Mesothelial cell of epicardium (in vitro differentiated cells): ENCODE measurements at regions not wholly inside any gene's neighbourhood (a gene's known extent, or its start where the extent isn't known, plus 50 kb on each side); places are given as distances from the start of the nearest gene placed in this dataset.

Experiments
- DNase-seq, 2 experiments: peaks; one replicate each; pipeline ENCODE4 v3.0.0; 2021; ENCODE audit warnings: low spot score in 2 of 2; ENCODE audit not compliant: unreplicated experiment in 2 of 2
- H3K27ac Mint-ChIP-seq: 2 replicates; pipeline ENCODE4 v1.8.0; 2021; ENCODE audit warnings: mixed read lengths
- H3K27me3 Mint-ChIP-seq: 2 replicates; pipeline ENCODE4 v1.8.0; 2021; ENCODE audit warnings: low read depth, mixed read lengths
- H3K36me3 Mint-ChIP-seq: 2 replicates; pipeline ENCODE4 v1.8.0; 2021; ENCODE audit warnings: mixed read lengths
- H3K4me1 Mint-ChIP-seq: 2 replicates; pipeline ENCODE4 v1.8.0; 2021; ENCODE audit warnings: mixed read lengths
- H3K4me3 Mint-ChIP-seq: 2 replicates; pipeline ENCODE4 v1.8.0; 2021; ENCODE audit warnings: mild to moderate bottlenecking, moderate library complexity, mixed read lengths
- H3K9me3 Mint-ChIP-seq: 2 replicates; pipeline ENCODE4 v1.8.0; 2021; ENCODE audit warnings: mixed read lengths
- TF ChIP-seq, protein P1 (sequence below): fragments of 200-600 bp; sonication (generic); IDR thresholded peaks from one replicate; pipeline ENCODE4 v1.5.0; 2021; ENCODE audit warnings: antibody characterized with exemption; ENCODE audit not compliant: unreplicated experiment

DNA sequence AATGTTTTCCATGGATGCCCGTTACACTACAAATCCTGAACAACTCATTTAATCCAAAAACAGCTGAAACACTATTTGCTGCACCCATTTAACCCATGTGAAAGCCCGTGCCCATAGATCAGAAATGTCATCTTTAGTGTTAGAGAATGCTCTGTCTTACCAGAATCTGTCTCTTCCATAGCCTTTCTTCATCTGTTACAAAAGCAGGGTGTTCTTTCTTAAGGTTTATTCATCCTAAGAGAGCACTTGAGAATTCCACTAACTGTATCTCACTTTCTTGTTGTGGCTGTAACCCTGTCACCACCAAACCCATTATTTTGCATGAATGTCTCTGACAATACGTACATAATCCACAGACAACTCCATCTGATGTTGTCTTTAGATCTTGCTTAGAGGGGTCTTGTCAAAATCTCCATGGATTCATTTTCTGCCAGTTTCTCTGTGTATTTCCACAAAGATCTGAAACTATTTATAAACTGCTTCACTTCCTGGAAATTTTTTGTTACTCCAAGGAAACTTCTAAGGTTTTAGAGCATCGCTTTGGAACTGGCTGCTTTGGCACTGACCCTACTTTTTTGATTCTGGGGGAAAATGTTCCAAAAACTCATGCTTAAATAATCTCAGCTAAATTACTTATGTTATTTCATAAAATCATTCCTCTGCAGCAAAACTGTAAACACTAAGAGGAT, 167.8 kb upstream of the CCDC54 start:
- no peak for DNase-seq
- Mint-ChIP-seq H3K36me3 (peaks cover 9% of the 10 kb centered on the region), H3K27ac (peak overlapping the region; percentile 90), H3K9me3 (peaks cover 5% of the 10 kb centered on the region), H3K27me3 (no peaks in the 10 kb centered on the region), H3K4me1 (peaks cover 62% of the 10 kb centered on the region), H3K4me3 (no peak overlapping the region)
- TF ChIP-seq, protein P1, sequence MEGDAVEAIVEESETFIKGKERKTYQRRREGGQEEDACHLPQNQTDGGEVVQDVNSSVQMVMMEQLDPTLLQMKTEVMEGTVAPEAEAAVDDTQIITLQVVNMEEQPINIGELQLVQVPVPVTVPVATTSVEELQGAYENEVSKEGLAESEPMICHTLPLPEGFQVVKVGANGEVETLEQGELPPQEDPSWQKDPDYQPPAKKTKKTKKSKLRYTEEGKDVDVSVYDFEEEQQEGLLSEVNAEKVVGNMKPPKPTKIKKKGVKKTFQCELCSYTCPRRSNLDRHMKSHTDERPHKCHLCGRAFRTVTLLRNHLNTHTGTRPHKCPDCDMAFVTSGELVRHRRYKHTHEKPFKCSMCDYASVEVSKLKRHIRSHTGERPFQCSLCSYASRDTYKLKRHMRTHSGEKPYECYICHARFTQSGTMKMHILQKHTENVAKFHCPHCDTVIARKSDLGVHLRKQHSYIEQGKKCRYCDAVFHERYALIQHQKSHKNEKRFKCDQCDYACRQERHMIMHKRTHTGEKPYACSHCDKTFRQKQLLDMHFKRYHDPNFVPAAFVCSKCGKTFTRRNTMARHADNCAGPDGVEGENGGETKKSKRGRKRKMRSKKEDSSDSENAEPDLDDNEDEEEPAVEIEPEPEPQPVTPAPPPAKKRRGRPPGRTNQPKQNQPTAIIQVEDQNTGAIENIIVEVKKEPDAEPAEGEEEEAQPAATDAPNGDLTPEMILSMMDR, result no peak

GRCh38 chr3:107211608-107212007, 165.6 kb upstream of the CCDC54 start:
- TF ChIP-seq, protein P1, result no peak
- no peak for DNase-seq
- H3K4me3 Mint-ChIP-seq, result no peak overlapping the region
- H3K4me1 Mint-ChIP-seq, result peaks cover 70% of the 10 kb centered on the region
- peak overlapping the region; percentile 13 for H3K27ac Mint-ChIP-seq
- no peaks in the 10 kb centered on the region for H3K27me3 Mint-ChIP-seq
- H3K9me3 Mint-ChIP-seq, result peaks cover 21% of the 10 kb centered on the region
- peaks cover 25% of the 10 kb centered on the region for H3K36me3 Mint-ChIP-seq

GRCh38 chr3:107212618-107213017, 164.6 kb upstream of the CCDC54 start:
- TF ChIP-seq, protein P1, result no peak
- peaks cover 73% of the 10 kb centered on the region for H3K4me1 Mint-ChIP-seq
- peaks cover 21% of the 10 kb centered on the region for H3K9me3 Mint-ChIP-seq
- no peaks in the 10 kb centered on the region for H3K27me3 Mint-ChIP-seq
- peak overlapping the region; percentile 67 for H3K27ac Mint-ChIP-seq
- DNase-seq, result no peak
- H3K4me3 Mint-ChIP-seq, result no peak overlapping the region
- peaks cover 25% of the 10 kb centered on the region for H3K36me3 Mint-ChIP-seq

- no peak for DNase-seq
- no peaks in the 10 kb centered on the region for H3K27me3 Mint-ChIP-seq
- H3K4me1 Mint-ChIP-seq, result peaks cover 71% of the 10 kb centered on the region
- no peak overlapping the region for H3K4me3 Mint-ChIP-seq
- H3K36me3 Mint-ChIP-seq, result peaks cover 25% of the 10 kb centered on the region
- TF ChIP-seq, protein P1, result no peak
- peaks cover 21% of the 10 kb centered on the region for H3K9me3 Mint-ChIP-seq
- peak overlapping the region; percentile 67 for H3K27ac Mint-ChIP-seq
Observed at GRCh38 chr3:107213044-107213669, 164.1 kb upstream of the CCDC54 start.

- H3K27me3 Mint-ChIP-seq, result no peaks in the 10 kb centered on the region
- DNase-seq, result no peak
- H3K27ac Mint-ChIP-seq, result peak overlapping the region; percentile 85
- TF ChIP-seq, protein P1, result no peak
- peaks cover 21% of the 10 kb centered on the region for H3K9me3 Mint-ChIP-seq
- H3K4me1 Mint-ChIP-seq, result peaks cover 66% of the 10 kb centered on the region
- H3K36me3 Mint-ChIP-seq, result peaks cover 25% of the 10 kb centered on the region
- H3K4me3 Mint-ChIP-seq, result no peak overlapping the region
Observed at GRCh38 chr3:107216229-107216628, 161.0 kb upstream of the CCDC54 start.
